Activated CD4-positive, CD25-positive, alpha-beta regulatory T cell treated with anti-CD3 and anti-CD28 coated beads, Interleukin-2, amount 50 U/mL, for 24 hours (primary cell): ENCODE measurements at regions not wholly inside any gene's neighbourhood (a gene's known extent, or its start where the extent isn't known, plus 50 kb on each side); places are given as distances from the start of the nearest gene placed in this dataset.
A peak's percentile ranks its signal among the peaks of the same experiment; 100 is the strongest.
"Not testable (repeated sequence)": the region's sequence is repeated elsewhere in the genome, so short reads cannot be mapped to it uniquely, and the experiment has no call there.

ENCODE experiments used
- ATAC-seq, 2 donors: fragments of 150-1000 bp; cut with Tn5 transposase; one replicate each; pipeline ENCODE4 v1.10.0; 2021; ENCODE audit warnings: mild to moderate bottlenecking in 1 of 2, moderate library complexity in 1 of 2

DNA sequence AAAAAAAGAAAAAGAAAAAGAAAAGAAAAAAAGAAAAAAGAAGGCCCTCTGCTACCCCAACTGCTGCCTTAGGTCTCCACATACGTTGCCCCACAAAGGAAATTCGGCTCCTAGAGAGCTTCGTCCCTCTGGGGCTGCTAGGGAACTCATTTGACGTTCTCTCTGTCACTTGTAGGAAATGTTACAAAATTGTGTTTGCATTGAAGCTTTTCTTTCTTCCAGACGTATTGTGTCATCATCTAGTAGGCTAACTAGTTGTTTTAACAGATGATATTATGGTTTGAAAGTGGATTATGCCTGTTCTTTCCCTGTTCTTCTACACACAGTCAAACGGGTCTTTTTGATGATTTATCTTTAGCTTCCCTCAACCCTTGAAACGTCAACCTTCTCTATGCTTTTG lies 125.3 kb downstream of the BDH1 start:
- ATAC-seq = no peak

DNA sequence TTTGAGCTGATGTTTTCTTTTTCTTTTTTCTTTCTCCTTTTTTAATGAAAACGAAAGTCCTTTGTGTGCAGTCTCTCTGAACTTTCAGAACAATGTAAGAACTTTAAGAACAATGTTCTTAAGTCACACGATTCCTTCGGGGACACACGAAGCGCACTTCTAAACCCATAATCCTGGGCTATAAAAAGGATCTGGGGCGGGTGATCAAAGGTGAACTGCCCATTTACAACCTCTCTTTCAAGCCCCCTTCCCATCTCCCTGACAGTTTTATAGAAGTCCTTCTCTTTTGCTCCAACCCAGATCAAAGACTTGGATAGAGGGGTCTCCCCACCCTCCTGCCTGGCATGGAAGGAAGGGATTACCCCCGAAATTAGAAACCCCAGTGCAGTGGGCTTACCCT lies 126.8 kb downstream of the BDH1 start:
- ATAC-seq = no peak

DNA sequence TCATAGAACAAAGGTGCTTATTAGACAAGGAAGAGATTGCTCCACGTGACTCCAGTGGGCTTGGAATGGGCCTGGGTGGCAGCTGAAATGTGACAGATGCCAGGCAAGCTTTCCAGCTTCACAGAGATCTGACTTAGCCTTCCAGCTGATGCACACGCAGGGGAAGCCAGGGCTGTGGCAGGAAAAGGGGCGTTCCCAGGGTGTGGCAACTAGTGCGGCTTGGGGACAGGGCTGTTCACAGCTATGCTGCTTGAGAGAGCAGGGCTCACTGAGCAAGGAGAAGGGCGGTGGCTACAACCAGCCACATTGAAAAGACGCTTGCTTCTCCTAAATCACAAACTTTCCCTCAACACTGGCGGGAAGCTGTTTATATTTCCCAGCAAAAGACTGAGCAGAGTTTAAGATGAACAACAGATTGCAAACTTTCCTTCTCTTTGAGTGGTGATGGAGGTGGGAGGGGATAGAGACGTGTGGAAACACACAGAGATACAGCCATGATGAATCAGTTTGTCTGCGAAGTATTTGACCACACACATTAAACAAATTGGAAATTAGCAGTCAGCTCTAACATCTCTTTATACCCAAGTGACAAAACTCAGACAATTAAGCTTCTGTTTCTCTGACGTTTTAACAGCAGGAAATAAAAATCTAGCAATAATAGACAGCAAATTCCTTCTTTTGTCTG lies 127.5 kb downstream of the BDH1 start:
- peak; percentile 73 to 84 for ATAC-seq

DNA sequence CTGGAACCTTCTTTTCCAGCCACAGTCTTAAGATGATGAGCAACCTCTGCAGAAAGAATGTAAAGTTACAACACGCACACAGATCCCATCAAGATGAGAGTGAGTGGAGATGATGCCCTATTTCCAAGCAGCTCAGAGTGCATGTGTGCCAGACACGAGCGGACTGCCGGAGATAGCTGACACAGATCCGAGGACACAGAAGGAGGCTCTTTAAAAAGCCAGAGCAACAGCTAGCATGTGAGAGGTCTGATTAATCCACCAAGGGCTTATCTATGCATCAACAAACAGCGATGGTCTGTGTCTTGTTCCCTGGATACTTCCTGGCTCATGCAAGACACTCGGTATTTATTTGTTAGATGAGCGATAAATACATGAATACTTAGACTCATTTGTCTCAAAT lies 128.6 kb upstream of the DLG1 start:
- ATAC-seq = no peak

DNA sequence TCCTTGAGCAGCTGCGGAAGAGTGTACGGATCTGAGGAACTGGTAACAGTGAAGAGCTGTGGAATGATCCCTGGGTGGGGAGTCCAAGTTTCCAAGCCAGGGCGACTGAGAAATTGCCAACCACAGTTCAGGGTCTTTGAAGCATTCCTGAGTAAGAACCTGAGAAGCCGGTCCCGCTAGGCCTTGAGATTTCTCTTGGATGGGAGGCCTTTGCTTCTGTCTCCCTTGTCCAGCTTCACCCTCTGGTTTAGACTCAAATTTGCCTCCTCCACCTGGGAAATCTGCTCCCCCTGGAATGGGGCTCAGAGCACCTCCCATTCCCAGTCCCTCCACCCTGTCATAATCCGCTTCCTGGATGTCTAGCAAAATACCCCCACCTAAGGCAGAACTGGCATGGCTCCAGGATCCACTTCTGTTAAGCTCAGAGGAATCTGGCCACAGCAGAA lies 127.7 kb upstream of the DLG1 start:
- no peak for ATAC-seq

DNA sequence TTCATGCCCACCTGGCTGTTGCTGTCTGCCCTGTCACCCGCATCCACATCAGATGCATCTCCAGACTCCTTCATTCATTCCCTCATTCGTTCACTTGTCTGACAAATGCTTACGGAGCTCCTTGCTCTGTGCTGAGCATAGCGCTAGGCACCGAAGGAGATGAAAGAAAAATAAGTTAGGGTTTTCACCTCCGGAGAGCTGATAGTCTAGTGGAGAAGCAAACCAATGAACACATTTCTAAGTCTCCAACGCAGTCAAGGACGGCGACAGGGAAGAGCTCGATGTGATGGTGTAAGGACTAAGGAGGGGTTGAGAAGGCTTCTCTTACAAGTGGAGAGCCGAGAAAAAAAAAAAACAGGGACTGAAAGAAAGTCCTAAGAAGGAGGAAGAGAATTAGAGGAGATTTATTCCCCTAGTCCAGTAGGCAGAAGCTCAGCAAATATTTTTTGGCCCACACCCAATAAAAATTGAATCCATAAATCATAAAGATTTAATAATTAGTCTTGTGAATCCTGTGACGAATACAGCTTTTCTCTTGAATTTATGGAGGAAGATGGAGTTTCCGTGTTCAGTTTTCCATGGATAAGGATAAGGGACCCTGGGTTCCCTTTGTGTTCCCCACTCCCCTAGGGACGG lies 127.2 kb upstream of the DLG1 start:
- no peak for ATAC-seq

DNA sequence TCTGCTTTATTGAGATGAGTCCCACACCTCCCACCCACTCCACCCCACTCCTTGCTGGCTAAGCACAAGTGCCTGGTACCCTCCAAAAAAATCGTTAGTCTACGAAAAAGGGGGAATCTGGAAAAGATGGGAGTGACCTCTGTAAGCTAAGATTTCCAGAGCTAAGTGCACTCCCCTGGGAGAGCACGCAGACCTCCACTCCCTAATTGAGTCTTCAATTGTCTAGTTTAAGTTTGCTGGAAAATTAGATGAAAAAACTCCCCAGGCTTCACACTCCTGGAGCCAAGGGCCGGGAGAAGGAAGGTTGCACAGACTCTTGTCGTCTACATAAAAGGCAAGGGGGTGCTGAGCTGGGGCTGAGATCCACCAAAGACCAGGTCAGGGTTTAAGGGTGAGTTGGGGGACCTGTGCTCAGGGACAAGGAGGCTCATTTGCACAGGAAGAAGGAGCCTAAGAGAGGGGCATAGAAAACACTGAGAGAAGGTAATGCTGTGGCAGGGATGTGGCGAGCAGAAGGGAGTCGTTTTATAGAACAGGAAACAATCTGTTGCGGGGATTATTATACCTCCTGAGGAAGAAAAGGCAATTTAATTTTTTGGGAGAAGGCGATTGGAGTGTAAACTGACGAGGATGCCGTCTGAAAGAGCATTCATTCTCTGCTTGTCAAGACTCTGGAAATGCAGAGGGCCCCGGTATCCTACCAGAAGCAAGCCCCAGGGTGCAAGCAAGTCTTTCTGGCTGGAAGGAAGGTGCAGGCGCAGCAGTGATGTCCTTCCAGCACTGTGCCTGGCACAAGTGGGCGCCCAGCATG lies 126.5 kb upstream of the DLG1 start:
- ATAC-seq = no peak

DNA sequence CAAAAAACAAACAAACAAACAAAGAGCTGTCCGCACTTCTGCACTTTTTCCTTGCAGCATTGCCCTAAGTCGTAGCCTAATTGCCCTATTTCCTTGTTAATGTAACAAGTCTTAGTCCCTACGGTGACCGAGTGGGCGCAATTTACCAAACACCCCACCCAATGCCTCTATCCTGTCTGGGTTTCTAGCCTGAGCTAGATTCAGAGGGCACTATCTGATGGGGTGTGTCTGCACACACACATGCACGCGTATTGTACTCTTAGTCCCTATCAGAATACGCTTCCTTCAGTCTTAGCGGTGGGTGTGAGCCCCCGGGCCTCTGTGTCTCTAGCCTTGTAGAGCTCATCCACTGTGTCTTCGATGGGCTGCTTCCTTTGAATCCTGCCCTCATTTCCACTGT lies 125.9 kb upstream of the DLG1 start:
- ATAC-seq = no peak

DNA sequence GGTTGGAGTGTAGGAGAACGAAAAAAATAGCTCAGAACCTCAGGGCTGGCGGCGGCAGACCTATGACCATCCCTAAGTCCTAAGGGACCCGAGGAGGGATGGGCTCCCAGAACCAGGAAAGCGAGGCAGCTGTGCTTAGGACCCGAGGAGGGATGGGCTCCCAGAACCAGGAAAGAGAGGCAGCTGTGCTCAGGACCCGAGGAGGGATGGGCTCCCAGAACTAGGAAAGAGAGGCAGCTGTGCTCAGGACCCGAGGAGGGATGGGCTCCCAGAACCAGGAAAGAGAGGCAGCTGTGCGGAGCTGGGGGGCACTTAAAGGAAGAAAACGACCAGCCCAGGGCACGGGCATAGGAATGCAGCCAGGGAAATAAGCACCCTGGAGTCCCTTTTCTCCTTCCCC lies 125.0 kb upstream of the DLG1 start:
- ATAC-seq = no peak

DNA sequence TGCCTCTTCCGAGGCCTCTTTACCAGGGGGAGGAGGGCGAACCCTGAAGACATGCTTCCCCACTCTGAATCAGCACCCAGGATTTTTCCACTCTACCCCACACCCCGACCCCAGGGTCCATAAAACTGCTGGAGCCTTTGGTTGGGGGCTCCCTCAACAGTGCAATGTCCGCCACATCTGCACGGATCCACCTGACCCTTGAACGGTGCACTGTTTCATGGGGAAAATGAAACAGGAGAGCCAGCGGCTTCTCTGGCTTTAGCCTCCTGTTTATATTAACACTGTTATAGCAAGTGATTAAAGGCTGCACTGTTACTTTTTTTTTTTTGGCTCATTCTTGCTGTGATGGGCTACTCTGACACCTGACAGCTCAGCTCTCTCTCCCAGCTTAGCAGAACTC lies 124.1 kb upstream of the DLG1 start:
- no peak for ATAC-seq

DNA sequence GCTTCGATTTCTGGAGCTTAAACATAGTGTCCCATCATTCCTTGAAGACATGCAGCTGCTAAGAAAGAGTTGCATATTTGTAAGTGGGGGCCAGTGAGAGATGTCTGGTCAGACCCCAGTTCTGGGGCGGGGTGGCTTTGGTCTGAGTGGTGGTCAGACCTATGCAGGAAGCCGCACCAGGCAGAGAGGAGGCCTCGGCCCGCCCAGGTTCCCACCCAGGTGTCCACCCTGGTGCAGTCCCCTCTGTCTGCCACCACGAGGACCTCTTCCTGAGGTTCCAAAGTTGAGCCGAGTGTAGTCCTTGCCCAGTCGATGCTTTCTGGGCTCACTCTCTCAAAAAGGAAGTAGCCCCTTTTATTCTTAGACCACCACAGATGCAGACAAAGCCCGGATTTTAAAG lies 122.6 kb upstream of the DLG1 start:
- no peak for ATAC-seq

DNA sequence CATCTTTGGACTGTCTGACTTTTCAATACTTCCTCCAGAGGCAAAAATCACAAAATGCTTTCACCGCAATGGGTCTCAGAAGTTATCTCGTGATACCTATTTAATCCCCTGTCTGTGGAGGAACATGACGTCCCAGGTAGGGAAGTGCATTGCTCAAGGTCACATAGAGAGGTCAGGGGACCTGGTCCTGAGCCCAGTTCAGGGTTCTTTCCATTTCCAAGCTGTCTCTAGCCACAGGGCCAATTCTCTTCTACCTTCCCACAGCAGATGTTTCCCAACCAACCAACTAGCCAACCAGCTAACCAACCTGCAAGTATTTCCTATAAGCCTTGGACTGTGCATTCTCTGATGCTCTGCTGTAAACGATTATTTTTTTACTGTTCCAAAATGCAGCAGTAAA lies 122.2 kb upstream of the DLG1 start:
- ATAC-seq = no peak

DNA sequence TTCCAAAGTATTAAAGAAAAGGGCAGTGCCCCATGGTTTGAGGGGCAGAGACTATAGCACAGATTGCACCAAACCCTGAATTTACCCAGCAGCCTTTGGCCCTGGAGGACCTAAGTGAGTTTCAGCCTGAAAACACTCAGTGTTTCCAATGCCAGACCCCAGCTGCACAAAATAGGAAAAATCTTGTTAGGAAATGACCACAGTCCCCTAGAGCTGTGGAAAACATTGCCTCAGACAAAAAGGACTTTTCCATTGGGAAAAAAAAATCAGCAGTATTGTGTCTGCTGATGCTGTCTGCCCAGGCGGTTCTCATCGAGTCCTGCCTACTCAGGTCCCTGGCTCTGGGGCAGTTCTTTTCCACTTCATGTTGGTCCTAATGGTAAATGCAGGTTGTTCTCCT lies 121.7 kb upstream of the DLG1 start:
- no peak for ATAC-seq

DNA sequence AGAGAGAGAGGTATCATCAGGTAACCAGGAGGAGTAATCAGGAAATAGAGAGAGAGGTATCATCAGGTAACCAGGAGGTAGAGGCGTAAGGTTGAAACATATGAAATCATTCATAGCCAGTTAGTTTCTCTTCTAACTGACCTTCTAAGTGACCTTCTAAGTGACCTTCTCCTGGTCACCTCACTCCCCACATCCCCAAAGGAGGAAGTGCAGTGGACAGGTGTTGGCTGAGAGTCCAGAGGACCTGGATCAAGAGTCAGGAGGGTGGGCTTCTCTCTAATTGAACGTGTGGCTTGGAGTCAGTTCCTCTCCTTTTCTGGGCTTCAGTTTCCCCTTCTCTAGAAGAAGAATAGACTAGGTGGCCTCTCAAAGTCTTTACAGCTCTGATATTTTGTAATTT lies 121.3 kb upstream of the DLG1 start:
- no peak for ATAC-seq

DNA sequence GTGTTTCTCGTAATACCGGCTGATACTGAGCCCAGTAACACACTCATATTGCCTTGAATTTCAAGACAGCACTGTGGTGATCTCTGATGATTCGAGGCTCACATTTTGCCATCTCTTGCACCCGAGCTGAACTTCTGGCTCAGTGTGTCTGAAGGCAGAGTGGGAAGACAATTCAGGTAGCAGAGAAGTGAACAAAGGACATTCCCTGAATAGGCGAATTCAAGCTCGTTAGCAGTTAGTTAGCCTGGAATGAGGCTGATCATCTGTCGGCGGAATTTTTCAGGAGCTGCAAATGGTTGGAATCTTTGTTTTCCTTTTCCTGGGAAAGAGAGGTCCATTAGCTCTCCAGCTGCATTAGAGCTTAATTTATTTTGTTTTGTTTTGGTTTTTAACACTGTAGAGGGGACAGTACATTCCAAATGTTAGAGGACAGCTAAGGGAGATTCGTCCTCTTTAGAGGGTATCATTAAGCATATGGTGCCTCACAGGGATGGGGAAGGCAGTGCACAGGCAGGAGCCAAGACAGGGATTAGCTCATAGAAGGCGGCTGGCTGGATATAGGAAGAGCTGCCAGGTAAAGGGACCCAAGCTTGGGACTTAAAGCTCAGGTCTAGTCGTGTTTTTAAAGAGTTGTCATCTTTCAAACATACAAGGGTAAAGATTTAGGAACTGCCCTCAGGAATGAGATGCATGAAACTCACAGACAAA lies 119.7 kb upstream of the DLG1 start:
- ATAC-seq = no peak

DNA sequence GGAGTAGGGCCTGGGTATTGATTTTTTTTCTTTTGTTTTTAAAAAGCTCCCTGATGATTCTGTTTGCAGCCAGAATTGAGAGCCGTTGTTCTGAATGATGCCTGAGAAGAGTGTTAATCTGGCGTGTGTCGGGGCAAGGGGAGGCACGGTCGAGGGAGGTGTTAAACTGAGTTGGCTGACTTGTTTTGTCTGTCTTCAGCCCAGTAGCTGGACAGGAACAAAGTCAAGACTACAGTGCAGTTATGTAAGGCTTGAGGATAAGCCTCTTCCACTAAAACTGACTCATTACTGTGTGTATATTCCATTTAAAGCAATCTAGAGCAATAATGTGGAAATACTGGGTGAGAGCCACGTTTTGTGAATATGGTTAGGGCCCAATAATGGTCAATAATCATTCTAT lies 119.0 kb upstream of the DLG1 start:
- ATAC-seq = no peak

DNA sequence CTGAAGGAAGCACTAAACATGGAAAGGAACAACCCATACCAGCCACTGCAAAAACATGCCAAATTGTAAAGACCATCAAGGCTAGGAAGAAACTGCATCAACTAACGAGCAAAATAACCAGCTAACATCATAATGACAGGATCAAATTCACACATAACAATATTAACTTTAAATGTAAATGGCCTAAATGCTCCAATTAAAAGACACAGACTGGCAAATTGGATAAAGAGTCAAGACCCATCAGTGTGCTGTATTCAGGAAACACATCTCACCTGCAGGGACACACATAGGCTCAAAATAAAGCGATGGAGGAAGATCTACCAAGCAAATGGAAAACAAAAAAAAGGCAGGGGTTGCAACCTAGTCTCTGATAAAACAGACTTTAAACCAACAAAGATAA lies 113.5 kb upstream of the DLG1 start:
- not testable (repeated sequence) for ATAC-seq

DNA sequence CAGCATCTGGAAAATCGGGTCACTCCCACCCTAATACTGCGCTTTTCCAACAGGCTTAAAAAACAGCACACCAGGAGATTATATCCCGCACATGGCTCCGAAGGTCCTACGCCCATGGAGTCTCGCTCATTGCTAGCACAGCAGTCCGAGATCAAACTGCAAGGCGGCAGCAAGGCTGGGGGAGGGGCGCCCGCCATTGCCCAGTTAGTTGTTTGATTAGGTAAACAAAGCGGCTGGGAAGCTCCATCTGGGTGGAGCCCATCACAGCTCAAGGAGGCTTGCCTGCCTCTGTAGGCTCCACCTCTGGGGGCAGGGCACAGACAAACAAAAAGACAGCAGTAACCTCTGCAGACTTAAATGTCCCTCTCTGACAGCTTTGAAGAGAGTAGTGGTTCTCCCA lies 111.8 kb upstream of the DLG1 start:
- not testable (repeated sequence) for ATAC-seq

DNA sequence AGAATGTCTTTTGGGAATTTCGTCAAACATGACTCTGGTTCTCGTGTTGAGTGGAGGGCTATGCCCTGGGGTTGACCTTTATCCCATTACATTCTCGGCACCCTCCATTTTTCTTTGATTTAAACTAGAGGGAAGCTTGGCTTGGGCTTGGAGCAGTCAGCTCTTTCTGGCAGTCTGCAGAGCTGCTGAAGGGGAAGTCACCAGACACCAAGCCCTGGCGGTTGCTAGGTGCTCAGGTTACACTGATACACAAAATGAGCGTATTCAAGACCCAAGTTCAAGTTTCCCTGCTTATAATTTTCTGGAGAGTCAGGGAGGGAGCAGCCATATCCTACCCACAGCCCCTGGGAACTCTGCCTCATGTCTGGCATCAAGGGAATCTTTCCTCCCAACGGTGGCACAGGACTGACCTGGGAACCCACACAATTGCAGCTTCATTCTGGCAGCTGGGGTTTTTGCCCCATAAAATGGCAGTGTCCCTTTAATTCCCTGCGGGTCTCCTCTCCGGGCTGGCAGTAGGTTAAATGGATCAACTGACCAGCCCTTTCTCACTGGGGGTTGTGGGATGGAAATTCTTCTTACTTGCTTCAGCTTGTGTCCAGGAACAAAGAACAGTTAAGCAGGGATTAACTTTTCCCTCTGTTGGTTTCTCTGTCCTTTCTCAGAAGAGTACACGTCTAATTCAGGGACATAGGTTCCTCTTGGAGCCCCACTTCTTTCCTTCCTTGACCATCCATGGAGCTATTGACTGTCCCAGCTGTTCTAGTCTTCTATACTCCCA lies 110.0 kb upstream of the DLG1 start:
- no peak for ATAC-seq

DNA sequence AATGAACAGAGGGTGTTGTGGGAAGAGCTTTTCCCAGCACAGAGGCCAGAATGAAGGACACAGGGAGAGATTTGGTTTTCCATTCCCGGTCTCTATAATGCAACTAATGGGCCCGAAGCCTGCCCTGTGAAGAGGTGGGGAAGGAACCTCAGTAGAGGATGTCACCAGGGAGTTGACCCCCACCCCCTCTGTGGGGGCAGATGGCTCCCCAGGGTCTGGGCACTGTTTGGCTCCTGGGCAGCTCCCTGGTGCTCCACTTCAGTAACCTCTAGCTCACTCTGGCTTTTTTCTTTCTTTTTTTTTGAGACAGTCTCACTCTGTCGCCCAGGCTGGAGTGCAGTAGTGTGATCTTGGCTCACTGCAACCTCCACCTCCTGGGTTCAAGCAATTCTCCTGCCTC lies 109.1 kb upstream of the DLG1 start:
- no peak for ATAC-seq

DNA sequence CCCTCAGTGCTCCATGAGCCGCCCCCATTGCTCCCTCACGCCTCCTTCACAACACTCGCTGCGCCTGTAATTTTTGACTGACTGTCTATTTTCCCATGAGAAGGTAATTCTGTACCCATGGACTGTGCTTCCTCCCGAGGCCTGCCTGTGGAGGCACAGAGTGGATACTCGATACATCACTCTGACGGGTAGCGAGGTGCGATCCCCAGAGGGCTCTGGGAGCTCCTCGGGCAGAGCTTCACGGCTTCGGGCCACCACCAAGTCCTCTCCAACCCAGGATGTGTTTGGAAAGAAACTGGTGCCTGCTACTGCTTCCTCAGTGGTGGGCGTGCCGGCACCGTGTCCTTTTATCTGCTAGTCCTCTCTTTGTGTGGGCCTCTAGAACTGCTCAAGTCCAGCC lies 108.6 kb upstream of the DLG1 start:
- no peak for ATAC-seq

DNA sequence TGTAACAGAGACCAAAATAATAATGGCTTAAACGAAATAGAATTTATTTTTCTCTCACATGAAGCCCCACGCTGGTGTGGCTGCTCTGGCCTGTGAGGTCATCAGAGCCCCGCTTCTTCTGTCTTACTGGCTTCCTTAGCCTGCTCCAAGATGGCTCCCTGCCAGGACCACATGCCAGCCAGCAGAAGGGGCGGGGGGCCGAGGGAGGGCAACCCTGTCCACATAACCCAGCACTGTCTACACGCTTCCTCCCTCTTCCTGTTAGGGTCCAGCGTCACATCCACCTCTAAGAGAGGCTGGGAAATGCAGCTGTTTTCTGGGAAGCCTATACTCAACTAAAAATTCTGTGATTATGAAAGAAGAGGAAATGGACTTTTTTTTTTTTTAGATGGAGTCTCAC lies 107.9 kb upstream of the DLG1 start:
- no peak for ATAC-seq

DNA sequence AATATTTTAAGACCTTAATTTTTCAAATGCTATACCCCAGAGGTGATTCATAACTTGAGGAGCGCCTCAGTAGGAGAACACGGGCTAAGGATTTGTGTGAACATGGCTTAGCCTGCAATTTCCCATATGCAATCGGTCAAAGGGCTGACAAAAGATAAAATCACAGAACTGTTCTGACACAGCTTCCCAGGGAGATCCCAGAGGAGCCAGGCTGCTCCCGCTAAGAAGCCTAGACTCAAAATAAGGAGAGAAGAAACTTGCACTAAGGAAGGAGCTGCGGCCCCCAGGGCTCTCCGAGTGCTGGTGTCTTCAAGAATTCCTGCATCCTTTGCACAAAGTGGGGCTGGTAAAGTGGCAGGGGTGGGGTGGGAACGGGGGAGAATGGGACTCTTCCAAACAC lies 106.3 kb upstream of the DLG1 start:
- no peak for ATAC-seq
